Posterior vena cava (tissue), 2 donors: ENCODE measurements at regions not wholly inside any gene's neighbourhood (a gene's known extent, or its start where the extent isn't known, plus 50 kb on each side); places are given as distances from the start of the nearest gene placed in this dataset.

Experiments
- DNase-seq: peaks from one replicate; pipeline ENCODE4 v3.0.0-alpha.2; 2020; ENCODE audit warnings: low spot score
- intact Hi-C, 2 donors: fragments of 100-400 bp; cut with DNase I; formaldehyde crosslinking; loops; one replicate each; pipeline versions ENCODE4 v1.14.1 to v1.14.2; 2022 to 2023
- donor health status: DM: yes; HTN: yes; CAD: no.
- donor health status: DM: yes; HTN: yes; CAD: no.

DNA sequence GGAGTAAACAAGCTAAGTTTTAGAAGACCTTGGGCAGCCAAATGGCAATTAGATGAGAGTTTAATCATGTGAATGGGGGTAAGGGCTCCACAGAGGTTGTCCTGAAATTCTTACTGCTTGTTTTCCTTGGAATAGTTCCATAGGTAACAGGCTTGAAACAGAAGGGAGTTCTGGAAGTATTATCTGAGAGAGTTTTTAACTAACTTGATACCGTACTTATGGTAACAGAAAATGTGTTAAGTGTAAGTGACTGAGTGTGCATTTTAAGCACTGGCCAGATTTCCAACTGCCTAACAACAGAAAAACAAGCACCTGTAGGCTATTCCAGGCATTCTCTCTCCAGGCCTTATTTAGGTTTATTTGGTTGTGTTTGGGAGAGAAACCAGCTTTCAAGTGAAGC lies 414.6 kb upstream of the PDE3A start:
- intact Hi-C loops, result no loop called here
- DNase-seq, result no peak

DNA sequence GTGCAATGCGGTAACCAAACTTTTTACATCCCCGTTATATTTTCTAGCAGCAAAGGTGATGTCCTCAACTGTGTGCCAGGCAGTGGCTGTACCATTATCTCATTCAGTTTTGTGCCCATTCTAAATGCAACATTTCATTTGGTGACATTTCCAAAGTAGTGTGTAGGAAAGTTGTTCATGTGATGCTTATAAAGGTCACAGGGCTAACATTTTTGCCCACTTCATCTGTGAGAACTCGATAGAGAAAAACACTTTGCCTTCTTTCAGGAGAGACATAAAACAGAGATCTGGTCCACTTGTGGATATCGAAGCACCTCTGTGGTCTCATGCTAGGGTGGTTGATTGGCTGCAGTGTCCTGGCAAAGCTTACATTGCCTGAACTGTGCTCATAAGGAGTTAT lies 414.2 kb upstream of the PDE3A start:
- intact Hi-C loops, result no loop called here
- no peak for DNase-seq

DNA sequence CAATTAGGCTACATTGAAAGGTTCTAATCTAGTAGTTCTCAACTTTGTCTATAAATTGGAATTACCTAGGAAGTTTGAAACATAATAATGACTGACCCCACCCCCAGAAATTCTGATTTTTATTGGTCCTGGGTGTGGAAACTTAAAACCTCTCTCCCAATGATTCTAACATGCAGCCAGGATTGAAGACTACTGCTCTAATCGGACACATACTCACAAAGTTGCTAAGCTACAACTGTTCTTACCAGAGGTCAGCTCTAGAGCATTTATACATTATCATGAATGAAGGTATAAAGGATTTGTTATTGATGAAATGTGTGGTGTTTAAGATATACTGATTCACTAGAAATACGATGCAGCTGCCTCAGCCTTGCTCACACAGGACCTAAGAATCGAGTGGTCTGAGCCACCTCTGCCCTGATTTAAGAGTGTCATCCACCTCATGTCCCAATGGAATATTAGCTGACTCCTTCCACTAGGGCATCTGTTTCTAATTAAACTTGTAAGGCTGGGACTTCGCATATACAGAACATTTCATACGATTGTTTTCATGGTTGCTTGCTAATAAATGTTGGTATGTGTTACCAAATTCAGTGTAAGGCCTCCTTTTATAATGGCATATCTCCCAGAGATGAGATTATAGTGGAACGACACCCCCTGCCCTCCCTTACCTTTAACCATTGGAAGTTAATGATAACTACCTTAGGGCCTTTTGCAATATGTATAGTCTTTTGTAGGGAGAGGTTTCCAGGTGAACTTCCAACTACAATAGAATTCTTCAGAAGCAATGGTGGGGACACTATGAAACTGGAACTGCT lies 410.8 kb upstream of the PDE3A start:
- no peak for DNase-seq
- intact Hi-C loops, result no loop called here

DNA sequence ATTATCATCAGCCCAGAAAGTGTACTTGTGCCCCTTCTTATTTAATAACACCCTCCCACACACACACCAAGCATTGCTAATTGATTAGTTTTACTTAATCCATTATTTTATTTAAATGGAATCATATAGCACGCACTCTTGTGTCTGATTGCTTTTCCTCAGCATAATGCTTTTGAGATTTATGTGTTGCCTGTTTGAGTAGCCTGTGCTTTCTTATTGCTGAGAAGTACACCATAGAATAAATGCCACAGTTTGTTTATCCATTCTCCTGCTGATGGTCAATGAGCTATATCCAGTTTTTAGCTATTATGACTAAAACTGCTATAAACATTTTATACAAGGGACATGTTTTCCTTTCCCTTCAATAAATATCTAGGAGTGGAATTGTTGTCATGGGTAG lies 409.9 kb upstream of the PDE3A start:
- DNase-seq, result no peak
- intact Hi-C loops, result no loop called here

DNA sequence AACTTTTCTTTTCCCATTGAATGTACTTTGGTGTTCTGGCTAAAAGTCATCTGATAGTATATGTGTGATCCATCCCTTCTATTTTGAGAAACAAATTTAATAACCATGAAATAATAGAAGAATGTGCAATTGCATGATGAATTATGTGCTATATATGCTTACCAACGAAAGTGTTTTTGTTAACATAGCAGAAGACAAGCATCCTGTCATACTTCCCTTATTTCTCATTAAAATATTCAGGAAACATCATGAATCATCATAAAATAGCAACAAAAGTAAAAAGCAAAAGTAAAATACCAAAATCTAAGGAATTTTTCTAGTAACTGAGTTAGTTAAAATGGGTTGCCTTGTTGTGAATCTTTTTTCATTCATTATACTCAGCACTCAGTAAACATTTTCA lies 409.0 kb upstream of the PDE3A start:
- no peak for DNase-seq
- intact Hi-C loops, result no loop called here

DNA sequence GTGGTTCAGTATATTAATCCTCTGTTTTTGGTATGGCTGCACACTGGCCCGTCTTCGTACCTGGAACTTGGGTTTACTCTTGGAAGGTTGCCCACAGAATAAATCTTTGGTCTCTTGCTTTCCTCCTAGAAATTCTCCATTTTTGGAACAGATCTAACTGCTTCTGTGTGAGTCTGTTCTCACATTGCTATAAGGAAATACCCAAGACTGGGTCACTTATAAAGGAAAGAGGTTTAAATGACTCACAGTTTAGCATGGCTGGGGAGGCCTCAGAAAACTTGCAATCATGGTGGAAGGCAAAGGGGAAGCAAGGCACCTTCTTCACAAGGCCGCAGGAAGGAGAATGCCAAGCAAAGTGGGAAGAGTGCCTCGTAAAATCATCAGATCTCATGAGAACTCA lies 407.8 kb upstream of the PDE3A start:
- intact Hi-C loops, result no loop called here
- no peak for DNase-seq

DNA sequence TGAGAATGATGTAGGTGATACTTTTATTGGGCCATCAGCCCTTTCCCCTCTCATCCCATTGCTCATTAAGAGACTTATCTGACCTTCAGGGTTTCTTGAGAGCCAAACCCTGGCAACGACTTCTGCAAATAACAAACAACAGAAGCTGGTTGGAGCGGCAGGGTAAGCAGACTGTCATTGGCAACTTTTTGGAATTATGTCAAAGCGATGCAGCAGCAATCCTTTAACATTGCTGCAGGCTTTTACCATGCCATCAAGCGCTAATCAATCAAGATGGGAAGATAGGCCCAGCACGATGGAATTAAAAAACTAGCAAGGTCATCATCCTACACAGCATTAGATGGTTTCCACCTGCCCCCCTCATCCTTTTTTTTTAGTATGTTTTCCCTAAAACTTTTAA lies 406.1 kb upstream of the PDE3A start:
- intact Hi-C loops, result no loop called here
- DNase-seq, result no peak

DNA sequence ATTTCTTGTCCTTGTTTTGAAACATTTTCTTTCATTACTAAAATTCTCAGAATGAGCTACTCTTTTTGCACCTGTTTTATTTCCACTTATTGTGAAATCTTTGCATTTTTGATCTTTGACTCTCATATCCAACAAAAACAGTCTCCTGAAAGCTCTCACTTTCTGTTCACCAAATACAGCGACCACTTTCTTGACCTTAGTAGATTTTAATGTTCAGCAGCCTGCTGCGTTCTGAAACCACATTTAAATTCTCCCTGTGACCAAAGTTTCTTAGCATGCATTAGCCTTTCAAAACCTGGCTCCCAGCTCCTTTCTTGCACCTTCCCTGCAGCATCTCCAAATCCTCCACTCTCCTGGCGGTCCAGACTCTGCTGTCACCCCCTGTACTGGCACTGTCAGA lies 404.4 kb upstream of the PDE3A start:
- intact Hi-C loops, result no loop called here
- DNase-seq, result no peak

DNA sequence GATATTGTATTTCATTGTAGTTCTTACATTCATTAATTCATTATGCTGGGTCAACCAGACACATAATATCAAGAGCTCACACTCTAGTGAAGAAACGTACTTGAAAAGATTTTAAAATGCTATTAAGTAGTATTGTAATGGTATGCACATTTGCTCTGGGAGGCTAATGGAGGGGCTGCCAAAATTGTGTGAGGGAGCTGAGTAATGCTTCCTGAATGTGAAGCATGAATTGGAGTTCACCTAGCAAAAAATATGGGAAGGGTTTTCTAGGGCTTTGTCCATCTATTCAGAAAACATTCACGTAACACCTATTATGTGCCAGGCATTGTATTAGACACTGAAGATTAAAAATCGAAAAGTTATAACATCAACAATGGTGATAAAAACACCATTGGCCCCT lies 403.8 kb upstream of the PDE3A start:
- DNase-seq, result no peak
- intact Hi-C loops, result no loop called here

DNA sequence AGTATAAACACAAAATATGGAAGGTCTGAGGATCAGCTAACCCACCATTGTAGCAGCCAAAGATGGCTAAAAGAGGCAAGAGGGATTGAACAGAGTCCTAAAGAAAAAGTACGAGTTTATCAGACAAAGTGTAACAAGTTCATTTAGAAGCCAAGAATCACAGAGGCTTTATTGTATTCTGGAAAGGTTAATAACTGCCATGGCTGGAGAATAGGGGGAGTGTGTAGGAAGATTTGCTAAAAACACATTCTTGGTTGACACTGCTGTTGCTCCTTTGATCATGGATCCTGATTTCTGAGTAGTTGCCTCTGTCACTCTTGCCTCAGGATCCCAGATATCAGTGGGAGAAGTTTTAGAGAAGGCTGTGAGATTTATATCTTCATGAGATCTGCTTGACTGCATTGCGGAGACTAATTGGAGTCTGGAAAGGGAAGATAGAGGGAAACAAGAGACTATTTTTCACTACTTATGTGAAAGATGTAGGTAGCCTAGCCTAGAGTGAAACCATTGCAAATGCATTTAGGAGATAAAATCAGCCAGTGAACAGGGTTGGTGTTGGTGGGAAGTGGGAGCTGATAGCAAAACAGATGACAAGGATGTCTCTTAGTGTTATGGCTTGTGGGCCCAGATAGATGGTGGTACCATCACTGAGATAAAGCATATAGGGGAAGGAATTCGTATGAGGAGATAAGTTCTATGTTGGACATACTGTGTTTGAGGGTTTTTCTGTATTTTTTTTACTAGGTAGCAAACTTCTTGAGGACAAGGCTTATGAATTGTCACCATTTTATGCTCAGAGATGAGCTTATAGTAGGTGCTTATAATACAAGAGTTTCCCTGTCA lies 402.9 kb upstream of the PDE3A start:
- no peak for DNase-seq
- intact Hi-C loops, result no loop called here

DNA sequence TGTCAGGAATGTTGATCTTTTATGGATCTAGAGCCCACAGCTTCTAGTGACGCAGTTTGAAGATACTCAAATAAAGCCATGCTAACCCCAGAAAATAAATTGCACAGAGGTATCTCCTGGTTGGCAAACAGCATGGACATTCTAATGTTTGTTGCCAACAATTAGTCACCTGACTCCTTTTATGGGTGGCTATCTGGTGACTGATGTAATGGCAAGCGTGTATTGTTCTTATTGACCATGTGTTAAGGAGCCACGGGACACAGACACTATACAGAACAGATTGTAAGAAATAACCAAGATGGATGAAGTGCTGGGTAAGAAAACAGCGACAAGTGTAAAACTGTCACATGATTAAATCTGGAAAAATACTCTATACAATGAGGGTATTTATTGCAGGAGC lies 401.3 kb upstream of the PDE3A start:
- no peak for DNase-seq
- intact Hi-C loops, result no loop called here

DNA sequence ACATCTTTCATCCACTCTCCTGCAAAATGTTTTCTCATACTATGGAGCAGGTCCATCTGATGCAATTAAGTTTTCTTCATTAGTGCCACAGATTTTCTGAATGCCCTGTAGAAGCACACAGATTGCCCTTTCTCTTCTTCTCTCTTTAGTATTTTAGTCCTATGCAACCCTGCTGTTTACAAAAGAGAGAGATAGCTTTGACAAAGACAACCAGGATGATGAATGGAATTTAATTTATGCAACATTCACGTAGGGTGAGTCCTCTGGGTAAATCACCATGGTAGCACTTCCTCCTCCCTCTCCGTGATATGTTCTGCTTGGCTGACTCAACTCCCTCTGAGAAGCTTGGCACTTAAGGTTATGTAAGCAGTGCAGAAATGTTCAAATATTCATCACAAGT lies 400.9 kb upstream of the PDE3A start:
- intact Hi-C loops, result no loop called here
- no peak for DNase-seq

DNA sequence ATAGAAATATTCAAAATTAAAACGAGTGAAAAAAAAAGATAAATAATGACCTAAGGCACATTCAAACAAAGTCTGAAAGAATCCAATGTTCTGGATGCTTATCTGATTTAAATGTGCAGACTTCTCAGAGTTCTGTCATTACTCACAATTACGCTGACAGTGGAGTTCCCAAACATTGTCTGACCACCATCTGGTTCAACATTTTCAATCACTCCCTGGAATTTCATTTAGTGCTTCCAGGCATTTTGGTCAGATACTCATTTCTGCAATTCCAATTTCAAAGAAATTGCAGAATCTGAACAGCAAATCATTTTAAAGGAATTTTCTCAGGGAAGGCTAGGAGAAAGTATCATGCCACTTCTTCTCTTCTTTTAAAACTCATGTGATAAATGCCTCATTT lies 398.2 kb upstream of the PDE3A start:
- DNase-seq, result no peak
- intact Hi-C loops, result no loop called here

DNA sequence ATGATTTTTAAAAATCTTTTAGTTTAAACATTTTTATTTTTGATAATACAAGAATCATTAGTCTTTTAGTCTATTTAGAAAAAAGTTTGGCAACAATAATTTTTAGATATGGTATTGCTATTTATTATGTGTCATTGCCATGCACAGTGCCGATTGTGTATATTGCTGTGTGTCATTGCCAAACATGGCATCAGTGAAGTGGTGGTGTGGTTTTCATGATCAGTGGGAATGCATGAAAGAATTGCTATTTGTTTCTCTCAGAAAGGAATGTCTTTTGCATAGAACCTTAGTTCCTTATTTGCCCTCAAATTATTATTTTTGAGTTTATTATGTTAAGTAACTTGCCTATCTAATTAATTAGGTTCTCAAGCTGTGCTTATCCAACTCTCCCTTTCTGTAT lies 397.5 kb upstream of the PDE3A start:
- intact Hi-C loops, result no loop called here
- no peak for DNase-seq

DNA sequence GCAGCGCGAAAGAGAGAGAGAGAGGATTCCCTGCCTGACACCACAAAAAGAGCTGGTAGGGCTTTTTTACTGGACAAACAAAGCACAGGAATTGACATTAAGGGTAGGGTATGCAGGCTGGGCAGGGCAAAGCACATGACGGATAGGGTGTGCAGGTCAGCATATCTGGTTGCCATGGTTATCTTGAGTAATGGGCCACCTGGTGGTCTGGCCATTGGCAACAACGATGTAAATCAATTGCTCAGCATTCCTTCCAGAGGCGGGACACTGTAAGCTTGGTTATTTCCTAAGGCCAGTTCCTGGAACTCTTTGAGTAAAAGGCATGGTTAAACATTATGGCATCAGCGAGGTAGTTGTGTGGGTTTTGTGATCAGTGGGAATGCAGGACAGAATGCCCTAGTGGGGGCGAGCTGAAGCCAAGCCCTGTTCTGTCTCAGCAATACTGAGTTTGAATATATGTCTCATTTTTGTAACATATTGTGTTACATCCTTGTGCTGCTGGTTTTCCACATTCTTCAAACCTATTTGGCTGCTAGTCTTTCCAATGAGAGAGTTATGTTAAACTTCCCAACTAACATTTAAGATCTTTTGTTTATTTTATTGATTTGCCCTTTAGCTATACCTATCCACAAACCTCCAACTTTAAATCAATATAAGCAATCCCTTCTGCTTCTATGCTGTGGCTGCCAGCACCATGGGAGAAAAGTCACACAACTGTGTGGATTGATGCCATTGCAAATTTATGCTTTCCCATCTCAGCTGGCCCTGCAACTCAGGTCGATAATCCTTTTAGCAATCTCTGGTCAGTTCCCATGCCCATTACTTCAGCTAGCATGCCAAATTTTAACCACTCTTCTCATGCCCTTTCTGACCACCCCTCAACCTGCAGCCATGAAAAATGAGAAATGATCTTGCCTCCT lies 396.7 kb upstream of the PDE3A start:
- no peak for DNase-seq
- intact Hi-C loops, result no loop called here

DNA sequence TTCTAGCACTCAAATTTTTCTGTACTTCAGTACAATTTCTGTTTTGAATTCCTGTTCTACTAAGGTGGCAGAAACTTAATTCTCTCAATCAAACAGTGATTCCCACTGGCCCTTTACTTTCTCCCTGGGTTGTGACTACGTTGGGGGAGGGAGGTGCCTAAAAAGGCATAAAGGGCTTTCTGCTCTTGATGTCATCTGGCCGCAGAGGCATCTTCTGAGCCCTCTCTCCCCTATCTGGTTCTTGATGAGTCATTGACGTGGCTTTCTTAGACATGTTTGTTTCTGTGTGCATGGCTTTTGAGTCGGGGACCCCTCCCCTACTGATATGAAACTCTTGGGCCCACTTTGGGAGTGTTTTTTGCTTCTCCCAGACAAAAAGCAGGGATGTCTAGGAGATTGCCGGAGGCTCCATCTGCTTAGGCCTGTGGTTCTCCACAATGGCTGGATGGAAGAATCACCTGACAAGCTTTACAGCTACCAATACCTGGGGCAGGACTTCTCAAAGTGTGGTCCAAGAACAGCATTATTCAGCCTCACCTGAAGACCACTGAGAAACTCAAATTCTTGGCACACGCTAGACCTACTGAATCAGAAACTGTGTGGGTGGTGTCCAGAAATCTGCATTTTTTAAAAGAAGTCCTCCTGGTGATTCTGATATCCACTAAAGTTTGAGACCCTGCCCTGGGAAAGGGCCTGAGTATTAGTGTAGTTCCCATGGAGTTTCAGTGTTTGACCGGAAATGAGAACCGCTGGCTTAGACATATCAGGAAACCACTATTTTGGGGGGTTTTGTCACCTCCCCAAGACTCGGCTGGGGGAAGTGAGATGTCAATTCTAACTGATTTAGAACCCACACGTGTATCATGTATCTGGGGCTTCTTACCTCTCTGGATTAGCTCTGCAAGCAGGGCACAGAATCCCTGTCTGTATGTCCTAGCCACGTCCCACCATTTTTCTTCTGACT lies 395.7 kb upstream of the PDE3A start:
- DNase-seq, result no peak
- intact Hi-C loops, result no loop called here

DNA sequence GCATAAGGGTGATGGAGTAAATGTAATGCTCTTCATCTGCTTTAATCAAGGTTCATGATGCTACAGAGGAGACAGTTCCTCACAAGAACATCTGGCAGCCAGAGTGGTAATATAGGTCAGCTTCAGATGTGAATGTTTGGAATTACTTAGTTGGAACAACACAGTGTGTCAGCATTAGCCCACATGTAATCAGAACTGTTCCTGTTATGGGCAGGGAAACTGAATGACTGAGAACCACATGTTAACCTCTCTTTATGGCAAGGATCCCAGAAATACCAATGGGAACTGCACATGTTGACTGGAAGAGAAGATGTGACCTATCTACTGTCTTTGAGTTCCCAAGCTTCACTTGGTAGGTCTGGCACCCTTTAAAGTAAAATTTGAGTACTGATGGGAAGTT lies 390.1 kb upstream of the PDE3A start:
- intact Hi-C loops, result no loop called here
- DNase-seq, result no peak

DNA sequence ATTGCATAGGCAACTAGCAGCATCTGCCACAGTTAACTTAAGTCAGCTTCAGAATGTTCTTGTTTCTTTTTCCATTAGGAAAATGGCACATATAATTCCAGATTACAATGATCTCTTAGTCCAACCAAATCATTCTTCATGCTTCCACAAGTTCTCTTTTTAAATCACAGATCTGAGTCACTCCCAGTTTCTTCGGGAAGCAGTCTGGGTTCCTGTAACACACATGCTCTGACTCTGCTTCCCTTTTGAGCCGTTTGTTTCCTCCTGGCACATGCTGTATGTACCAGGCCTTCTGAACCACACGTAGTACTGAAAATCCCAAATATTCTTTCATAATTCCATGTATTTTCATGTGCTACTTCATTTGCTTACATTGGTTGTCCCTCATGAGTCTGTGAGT lies 388.8 kb upstream of the PDE3A start:
- no peak for DNase-seq
- intact Hi-C loops, result no loop called here

DNA sequence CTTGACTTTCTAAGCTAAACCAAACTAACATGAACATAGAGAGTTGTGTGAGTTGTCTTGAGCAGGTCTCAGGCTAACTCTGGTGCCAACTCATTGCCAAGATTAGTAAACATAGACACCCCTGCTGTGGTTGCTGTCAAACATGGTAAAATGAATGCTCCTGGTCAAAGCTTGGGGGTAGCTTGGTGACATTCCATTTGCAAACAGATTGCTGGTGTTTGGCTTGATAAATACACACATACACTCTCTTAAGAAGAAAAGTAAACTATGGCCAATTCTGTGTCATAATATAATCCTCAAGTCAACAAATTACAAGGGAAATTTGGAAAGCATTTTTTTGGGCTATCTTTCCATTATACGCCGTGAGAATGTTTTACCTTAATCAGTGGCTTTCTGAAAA lies 386.4 kb upstream of the PDE3A start:
- DNase-seq, result no peak
- intact Hi-C loops, result no loop called here
